CD14-positive monocyte (primary cell): ENCODE measurements at regions not wholly inside any gene's neighbourhood (a gene's known extent, or its start where the extent isn't known, plus 50 kb on each side); places are given as distances from the start of the nearest gene placed in this dataset.

Experiments
- DNase-seq, 3 donors: peaks; one replicate each; pipeline ENCODE4 v3.0.0-alpha.2; 2011 to 2022
- H2AFZ ChIP-seq: 2 replicates; pipeline ENCODE4 v1.6.0; 2012; ENCODE audit warnings: mild to moderate bottlenecking, low read depth, low read length, inconsistent platforms; ENCODE audit not compliant: insufficient read depth, poor library complexity, severe bottlenecking
- H3K27ac ChIP-seq, 2 donors: 1 replicate in 1 of 2; 2 replicates in 1 of 2; pipeline ENCODE4 v1.5.1; 2012 to 2013; ENCODE audit warnings: low read length in 2 of 2, control low read depth in 1 of 2, inconsistent platforms in 1 of 2, low read depth in 1 of 2, mild to moderate bottlenecking in 1 of 2
- H3K27me3 ChIP-seq, 2 donors: one replicate each; pipeline versions ENCODE4 v1.6.0 to v1.6.1; 2011 to 2013; ENCODE audit warnings: low read length in 2 of 2; ENCODE audit not compliant: control insufficient read depth in 2 of 2, insufficient read depth in 2 of 2
- H3K36me3 ChIP-seq, 2 donors: replicated peaks in 1 of 2; 1 replicate in 1 of 2; 2 replicates in 1 of 2; pipeline versions ENCODE4 v1.5.1 to v1.6.1; 2012 to 2013; ENCODE audit warnings: low read length in 2 of 2, control low read depth in 1 of 2, inconsistent platforms in 1 of 2, mild to moderate bottlenecking in 1 of 2; ENCODE audit not compliant: insufficient read depth in 2 of 2, control insufficient read depth in 1 of 2
- H3K4me1 ChIP-seq, 2 donors: 1 replicate in 1 of 2; 2 replicates in 1 of 2; pipeline versions ENCODE4 v1.5.1 to v1.6.1; 2012 to 2013; ENCODE audit warnings: low read length in 2 of 2, control low read depth in 1 of 2, inconsistent platforms in 1 of 2, mild to moderate bottlenecking in 1 of 2, moderate library complexity in 1 of 2; ENCODE audit not compliant: insufficient read depth in 2 of 2, control insufficient read depth in 1 of 2
- H3K4me2 ChIP-seq: replicated peaks from 2 replicates; pipeline ENCODE3; 2012; ENCODE audit warnings: low read length, moderate library complexity, mild to moderate bottlenecking; ENCODE audit not compliant: poor library complexity, severe bottlenecking; ENCODE audit errors: extremely low read depth
- H3K4me3 ChIP-seq, 3 experiments: fragments of 200-600 bp in 1 of 3; sonication (generic) in 1 of 3; replicated peaks in 1 of 3; 1 replicate in 2 of 3; 2 replicates in 1 of 3; pipeline ENCODE4 v1.5.1; 2011 to 2013; ENCODE audit warnings: low read length in 3 of 3, mild to moderate bottlenecking in 3 of 3, control low read depth in 2 of 3, low read depth in 2 of 3, inconsistent platforms in 1 of 3, moderate library complexity in 1 of 3
- H3K79me2 ChIP-seq: 2 replicates; pipeline ENCODE4 v1.6.0; 2012; ENCODE audit warnings: mild to moderate bottlenecking, control low read depth, inconsistent platforms, low read length, moderate library complexity; ENCODE audit not compliant: insufficient read depth
- H3K9ac ChIP-seq: 2 replicates; pipeline ENCODE4 v1.6.0; 2017; ENCODE audit warnings: low read length, mild to moderate bottlenecking; ENCODE audit not compliant: insufficient read depth, poor library complexity, severe bottlenecking
- H3K9me3 ChIP-seq, 2 donors: replicated peaks in 1 of 2; 1 replicate in 1 of 2; 2 replicates in 1 of 2; pipeline versions ENCODE4 v1.5.1 to v1.6.1; 2012 to 2013; ENCODE audit warnings: low read length in 2 of 2, control low read depth in 1 of 2; ENCODE audit not compliant: control insufficient read depth in 1 of 2, insufficient read depth in 1 of 2
- H4K20me1 ChIP-seq: 2 replicates; pipeline ENCODE4 v1.6.0; 2012; ENCODE audit warnings: mild to moderate bottlenecking, low read length, control low read depth, moderate library complexity; ENCODE audit not compliant: insufficient read depth
- H3K27ac Mint-ChIP-seq, 7 donors: one replicate each; pipeline ENCODE4 v1.8.0; 2020; ENCODE audit warnings: mild to moderate bottlenecking in 7 of 7, mixed read lengths in 7 of 7, moderate library complexity in 6 of 7, inconsistent platforms in 2 of 7
- H3K27me3 Mint-ChIP-seq, 3 donors: one replicate each; pipeline ENCODE4 v1.8.0; 2021 to 2022; ENCODE audit warnings: low read depth in 3 of 3, mild to moderate bottlenecking in 3 of 3, mixed read lengths in 3 of 3, moderate library complexity in 3 of 3, inconsistent platforms in 1 of 3
- H3K36me3 Mint-ChIP-seq, 2 donors: one replicate each; pipeline ENCODE4 v1.8.0; 2020; ENCODE audit warnings: mixed read lengths in 2 of 2, inconsistent platforms in 1 of 2, mild to moderate bottlenecking in 1 of 2
- H3K4me1 Mint-ChIP-seq: one replicate; pipeline ENCODE4 v1.8.0; 2020; ENCODE audit warnings: mild to moderate bottlenecking, mixed read lengths
- H3K4me3 Mint-ChIP-seq, 2 donors: one replicate each; pipeline ENCODE4 v1.8.0; 2020; ENCODE audit warnings: mild to moderate bottlenecking in 2 of 2, mixed read lengths in 2 of 2, moderate library complexity in 1 of 2
- H3K9me3 Mint-ChIP-seq, 7 donors: one replicate each; pipeline ENCODE4 v1.8.0; 2020 to 2022; ENCODE audit warnings: mixed read lengths in 7 of 7, mild to moderate bottlenecking in 6 of 7, moderate library complexity in 6 of 7, inconsistent platforms in 2 of 7
- WGBS: methylation state at CpG from one replicate; pipeline ENCODE4 v1.1.5; 2013; ENCODE audit warnings: missing lambda C conversion rate; ENCODE audit not compliant: insufficient coverage; 5-methylcytosine and 5-hydroxymethylcytosine counted together
- intact Hi-C, 2 donors: fragments of 100-400 bp; cut with micrococcal nuclease; formaldehyde crosslinking; loops; one replicate each; pipeline versions ENCODE4 v1.15.0 to v1.15.1; 2023
- TF ChIP-seq, protein P1 (sequence below): fragments of 200-600 bp; IDR thresholded peaks from one replicate; pipeline ENCODE4 v1.8.0; 2022; ENCODE audit warnings: antibody characterized with exemption, mild to moderate bottlenecking

GRCh38 chr5:107269678-107270077 lies 401.1 kb downstream of the EFNA5 start:
- no peak overlapping the region for H3K27ac ChIP-seq
- Mint-ChIP-seq H3K9me3 (peaks cover 0 to 1% (median 0%) of the 10 kb centered on the region in 7 donors), H3K4me3 (no peak overlapping the region), H3K27ac (no peak overlapping the region), H3K4me1 (no peaks in the 10 kb centered on the region), H3K36me3 (no peaks in the 10 kb centered on the region), H3K27me3 (peaks cover 0 to 2% (median 0%) of the 10 kb centered on the region in 3 donors)
- H3K27me3 ChIP-seq: no peaks in the 10 kb centered on the region
- no peaks in the 10 kb centered on the region for H4K20me1 ChIP-seq
- no peak overlapping the region for H3K4me3 ChIP-seq
- H3K4me2 ChIP-seq: no peak overlapping the region
- H3K9ac ChIP-seq: no peak overlapping the region
- no peak for DNase-seq
- H3K36me3 ChIP-seq: no peaks in the 10 kb centered on the region
- intact Hi-C loops: no loop called here
- no peaks in the 10 kb centered on the region for H3K9me3 ChIP-seq
- WGBS: no CpG with 5 or more reads among the region's 2 CpGs
- TF ChIP-seq, protein P1, sequence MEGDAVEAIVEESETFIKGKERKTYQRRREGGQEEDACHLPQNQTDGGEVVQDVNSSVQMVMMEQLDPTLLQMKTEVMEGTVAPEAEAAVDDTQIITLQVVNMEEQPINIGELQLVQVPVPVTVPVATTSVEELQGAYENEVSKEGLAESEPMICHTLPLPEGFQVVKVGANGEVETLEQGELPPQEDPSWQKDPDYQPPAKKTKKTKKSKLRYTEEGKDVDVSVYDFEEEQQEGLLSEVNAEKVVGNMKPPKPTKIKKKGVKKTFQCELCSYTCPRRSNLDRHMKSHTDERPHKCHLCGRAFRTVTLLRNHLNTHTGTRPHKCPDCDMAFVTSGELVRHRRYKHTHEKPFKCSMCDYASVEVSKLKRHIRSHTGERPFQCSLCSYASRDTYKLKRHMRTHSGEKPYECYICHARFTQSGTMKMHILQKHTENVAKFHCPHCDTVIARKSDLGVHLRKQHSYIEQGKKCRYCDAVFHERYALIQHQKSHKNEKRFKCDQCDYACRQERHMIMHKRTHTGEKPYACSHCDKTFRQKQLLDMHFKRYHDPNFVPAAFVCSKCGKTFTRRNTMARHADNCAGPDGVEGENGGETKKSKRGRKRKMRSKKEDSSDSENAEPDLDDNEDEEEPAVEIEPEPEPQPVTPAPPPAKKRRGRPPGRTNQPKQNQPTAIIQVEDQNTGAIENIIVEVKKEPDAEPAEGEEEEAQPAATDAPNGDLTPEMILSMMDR: no peak
- no peak overlapping the region for H2AFZ ChIP-seq
- H3K79me2 ChIP-seq: no peaks in the 10 kb centered on the region
- no peaks in the 10 kb centered on the region for H3K4me1 ChIP-seq

DNA sequence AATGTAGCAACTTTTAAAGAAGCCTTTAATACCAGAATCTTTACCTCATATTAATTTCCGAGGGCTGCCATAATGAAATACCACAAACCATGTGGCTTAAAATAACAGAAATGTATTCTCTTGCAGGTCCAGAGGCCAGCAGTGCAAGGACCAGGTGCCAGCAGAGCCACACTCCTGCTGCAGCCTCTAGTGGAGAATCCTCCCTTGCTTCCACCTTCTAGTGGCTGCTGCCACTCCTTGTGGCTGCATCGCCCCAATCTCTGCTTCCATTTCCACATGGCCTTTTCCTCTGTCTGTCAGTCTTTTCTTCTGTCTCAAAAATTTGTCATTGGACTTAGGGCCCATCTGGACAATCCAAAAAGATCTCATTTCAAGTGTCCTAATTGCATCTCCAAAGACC lies 401.5 kb downstream of the EFNA5 start:
- Histone ChIP-seq H3K36me3 (no peaks in the 10 kb centered on the region), H2AFZ (no peak overlapping the region), H4K20me1 (no peaks in the 10 kb centered on the region), H3K79me2 (no peaks in the 10 kb centered on the region), H3K27ac (no peak overlapping the region), H3K4me3 (no peak overlapping the region), H3K9ac (no peak overlapping the region), H3K4me1 (no peaks in the 10 kb centered on the region), H3K27me3 (no peaks in the 10 kb centered on the region), H3K9me3 (no peaks in the 10 kb centered on the region), H3K4me2 (no peak overlapping the region)
- 94% methylated on average over 2 of the region's 2 CpGs for WGBS
- TF ChIP-seq, protein P1: no peak
- H3K4me3 Mint-ChIP-seq: no peak overlapping the region
- DNase-seq: no peak
- peaks cover 0 to 2% (median 0%) of the 10 kb centered on the region in 3 donors for H3K27me3 Mint-ChIP-seq
- H3K4me1 Mint-ChIP-seq: no peaks in the 10 kb centered on the region
- H3K9me3 Mint-ChIP-seq: peaks cover 0 to 1% (median 0%) of the 10 kb centered on the region in 7 donors
- no peak overlapping the region for H3K27ac Mint-ChIP-seq
- intact Hi-C loops: no loop called here
- no peaks in the 10 kb centered on the region for H3K36me3 Mint-ChIP-seq
